ENCODE measurements at regions not wholly inside any gene's neighbourhood (a gene's known extent, or its start where the extent isn't known, plus 50 kb on each side); places are given as distances from the start of the nearest gene placed in this dataset.

GRCh38 chr3:153295901-153296300 is 133.9 kb downstream of the RAP2B start:
- TF ChIP-seq CTCF (conservative IDR thresholded peaks at IDR 0.05; ENCODE audit: low read length) (no peak), EZH2phosphoT487 (IDR thresholded peaks at IDR 0.05; ENCODE audit: borderline replicate concordance, low read depth, low read length) (no peak)
